HG03565 (cell line): ENCODE measurements at regions not wholly inside any gene's neighbourhood (a gene's known extent, or its start where the extent isn't known, plus 50 kb on each side); places are given as distances from the start of the nearest gene placed in this dataset.
A peak's percentile ranks its signal among the peaks of the same experiment; 100 is the strongest.
"Not testable (repeated sequence)": the region's sequence is repeated elsewhere in the genome, so short reads cannot be mapped to it uniquely, and the experiment has no call there.

Experiments used
- ATAC-seq: cut with Tn5 transposase; IDR thresholded peaks from one replicate; pipeline ENCODE4 v1.9.1; 2021; ENCODE audit warnings: mild to moderate bottlenecking, moderate library complexity; ENCODE audit not compliant: unreplicated experiment

DNA sequence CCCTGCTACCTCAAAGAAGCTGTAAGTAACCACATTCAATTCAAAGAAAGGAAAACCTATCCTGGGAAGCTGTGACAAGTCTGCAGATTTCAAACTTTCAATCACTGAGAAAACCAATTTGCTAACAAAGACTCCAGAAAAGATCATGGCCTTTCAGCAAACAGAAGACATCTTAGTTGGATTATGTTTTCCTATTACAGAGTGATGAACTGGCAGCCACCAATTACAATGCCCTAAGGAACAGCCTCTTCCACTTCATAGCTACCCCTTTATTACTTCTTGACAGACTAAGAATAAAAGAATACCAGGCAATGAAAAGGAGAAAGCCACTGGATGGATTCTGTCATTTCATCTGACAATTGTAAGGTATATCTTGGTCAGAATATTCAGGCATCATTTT, 128.2 kb upstream of the RASEF start:
- no peak for ATAC-seq

DNA sequence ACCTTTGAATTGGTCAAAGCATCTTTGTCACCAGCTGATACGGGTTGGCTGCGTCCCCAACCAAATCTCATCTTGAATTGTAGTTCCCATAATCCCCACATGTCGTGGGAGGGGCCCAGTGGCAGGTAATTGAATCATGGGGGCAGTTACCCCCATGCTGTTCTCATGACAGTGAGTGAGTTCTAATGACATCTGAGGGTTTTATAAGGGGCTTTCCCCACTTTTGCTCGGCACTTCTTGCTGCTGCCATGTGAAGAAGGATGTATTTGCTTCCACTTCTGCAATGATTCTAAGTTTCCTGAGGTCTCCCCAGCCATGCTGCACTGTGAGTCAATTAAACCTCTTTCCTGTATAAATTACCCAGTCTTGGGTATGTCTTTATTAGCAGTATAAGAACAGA, 126.1 kb upstream of the RASEF start:
- ATAC-seq = not testable (repeated sequence)

DNA sequence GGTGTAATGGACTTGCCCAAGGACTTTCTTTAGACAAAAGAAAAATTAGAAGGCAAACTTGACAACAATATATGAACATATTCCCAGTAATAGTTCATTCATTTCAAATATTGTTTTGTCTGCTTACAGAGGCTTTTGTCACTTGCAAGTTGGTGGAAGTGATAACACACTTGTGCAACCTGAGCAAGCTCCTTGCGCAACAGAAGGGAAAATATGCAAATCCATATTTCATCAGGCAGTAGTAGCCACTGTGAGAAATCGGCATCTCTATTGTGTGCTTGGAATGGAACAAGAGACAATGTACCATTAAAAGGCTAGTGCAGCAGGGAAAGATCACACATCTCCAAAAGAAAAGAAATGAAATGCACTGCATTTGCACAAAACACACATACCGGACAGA, 125.3 kb upstream of the RASEF start:
- ATAC-seq = no peak

DNA sequence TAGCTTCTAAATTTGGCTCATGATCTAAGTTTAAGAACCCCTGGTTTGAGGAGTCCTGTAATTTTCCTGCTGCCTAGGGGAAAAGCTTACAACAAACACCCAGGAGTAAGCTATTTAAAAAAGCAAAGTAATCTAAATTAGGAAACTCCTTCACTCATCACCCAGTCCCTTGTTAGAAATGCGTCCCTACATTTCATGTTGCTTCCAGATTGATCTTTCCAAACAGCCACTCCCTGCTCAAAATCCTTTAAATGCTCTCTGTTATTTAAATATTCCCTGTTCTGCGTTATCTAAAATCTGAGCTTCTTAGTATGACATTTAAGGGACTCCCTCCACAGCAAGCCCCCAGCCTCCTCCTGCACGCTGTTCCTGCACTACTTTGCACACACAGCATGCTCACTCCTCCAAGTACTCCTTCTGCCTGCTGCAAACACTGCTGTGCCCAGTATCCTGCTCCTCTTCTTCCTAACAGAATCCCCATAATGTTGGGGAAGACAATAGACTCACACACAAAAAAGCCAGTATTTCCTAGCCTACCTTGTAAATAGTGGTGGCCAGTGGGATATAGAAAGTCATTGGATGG, 123.3 kb upstream of the RASEF start:
- no peak for ATAC-seq

DNA sequence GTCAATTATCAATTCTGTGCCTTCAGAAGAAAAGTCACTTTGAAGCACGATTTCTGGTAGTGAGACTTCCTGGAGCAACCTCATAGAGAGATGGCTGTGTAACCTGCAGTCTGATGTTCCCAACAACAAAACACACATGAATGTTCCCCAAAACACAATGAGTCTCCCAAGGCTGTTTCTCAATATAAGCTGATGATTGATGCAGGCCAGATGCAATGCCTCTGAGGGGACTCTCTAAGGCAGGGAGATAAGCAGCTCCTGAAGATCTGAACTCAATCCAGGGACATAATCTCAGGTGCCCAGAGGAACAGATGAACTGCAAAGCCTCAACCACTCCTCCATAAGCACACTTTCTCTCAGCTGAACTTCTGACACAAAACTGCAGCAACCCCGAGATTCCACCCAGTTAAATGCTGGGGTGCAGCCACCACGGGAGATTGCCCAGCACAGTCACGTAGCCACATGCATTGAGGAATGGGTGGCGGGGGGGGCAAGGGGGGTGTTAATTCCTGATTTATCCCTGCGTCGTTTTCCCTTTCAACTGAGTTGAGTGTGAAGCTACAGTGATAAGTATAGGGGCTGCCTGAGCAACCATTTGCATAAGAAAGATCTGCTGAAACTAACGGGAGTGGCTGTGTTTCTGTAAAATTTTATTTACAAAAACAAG, 122.7 kb upstream of the RASEF start:
- no peak for ATAC-seq

DNA sequence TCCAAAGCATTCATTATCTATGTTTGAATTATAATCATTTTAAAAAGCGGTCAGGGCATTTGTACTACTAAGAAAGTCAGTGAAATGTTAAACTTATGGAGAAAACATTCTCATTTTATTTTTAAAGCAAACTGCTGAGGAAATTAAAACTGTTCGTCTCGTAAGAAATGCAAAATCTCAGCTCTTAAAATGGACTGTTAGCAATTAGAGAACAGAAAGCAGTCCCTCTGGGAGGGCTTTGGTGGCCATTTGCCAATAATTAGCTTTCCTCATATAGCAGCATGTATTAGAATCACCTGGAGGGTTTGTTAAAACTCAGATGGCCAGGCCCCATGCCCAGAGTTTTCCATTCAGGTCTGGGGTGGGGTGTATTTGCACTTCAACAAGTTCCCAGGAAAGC, 120.7 kb upstream of the RASEF start:
- no peak for ATAC-seq

DNA sequence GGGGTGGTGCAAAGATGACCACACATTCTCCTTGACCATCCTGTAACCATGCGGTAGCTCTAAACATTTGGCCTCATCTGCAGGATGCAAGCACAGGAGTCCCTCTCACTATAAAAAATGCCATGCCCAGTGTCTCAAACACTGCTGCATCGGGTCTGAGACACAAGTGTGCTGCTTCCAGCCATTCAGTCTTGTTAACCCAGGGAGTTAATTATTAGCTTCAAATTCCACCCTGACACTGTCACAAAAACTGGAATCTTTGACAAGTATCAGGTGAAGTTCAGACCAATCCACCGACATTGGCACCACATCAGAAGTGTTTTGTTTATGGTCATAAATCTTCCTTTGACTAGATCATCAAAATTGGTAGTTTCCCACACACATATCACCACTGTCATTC, 119.1 kb upstream of the RASEF start:
- no peak for ATAC-seq

DNA sequence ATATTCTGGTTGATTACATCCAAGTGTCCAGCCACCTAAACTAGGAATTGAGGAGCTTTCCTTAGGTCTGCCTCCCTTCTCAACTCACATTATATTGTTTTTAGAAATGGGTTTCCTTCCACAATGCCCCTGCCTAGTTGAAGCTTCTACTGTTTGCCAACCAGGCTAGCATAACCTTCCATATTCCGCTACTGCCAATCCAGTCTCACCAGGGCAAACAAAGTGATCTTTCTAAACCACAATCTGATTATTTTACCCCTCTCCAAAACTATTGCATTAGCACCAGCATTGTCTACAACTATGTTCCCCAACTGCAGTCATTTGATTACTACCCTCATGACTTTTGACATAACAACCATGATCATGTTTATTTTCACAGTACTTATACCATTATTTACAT, 115.8 kb upstream of the RASEF start:
- no peak for ATAC-seq

DNA sequence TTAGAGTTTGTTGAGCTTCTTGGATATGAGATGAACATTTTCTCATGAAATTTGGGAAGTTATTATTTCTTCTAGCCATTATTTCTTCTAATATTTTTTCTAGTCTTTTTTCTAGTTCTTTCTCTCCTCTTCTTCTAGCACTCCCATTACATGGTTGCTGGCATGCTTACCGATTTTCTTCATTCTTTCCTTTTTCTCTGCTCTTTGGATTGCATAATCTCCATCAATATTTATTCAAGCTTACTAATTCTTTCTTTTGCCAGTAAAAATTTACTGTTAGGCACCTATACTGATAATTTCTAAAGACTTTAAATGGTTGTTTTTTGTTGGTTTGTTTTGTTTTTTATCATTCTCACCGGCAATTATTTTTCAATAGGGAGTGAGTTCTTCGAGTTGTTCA, 114.8 kb upstream of the RASEF start:
- no peak for ATAC-seq

DNA sequence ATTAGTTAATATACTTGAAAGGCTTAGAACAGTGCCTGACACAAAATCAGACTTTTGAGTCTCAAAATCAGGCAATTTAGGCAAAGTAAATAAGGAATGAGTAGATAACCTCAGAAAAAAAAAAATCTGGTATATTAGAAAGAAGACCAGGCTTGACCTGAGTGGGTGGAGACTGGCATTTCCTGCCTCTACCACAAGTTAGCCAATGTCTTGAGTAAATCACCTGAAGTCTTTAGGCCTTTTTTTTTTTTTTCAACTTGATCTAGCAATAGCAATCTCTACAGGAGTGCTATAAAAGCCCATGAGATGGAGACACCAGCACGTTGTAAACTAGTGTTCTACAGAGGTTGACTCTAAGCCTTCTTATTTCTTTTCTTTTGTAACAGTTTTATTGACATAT, 104.2 kb upstream of the RASEF start:
- ATAC-seq = no peak

DNA sequence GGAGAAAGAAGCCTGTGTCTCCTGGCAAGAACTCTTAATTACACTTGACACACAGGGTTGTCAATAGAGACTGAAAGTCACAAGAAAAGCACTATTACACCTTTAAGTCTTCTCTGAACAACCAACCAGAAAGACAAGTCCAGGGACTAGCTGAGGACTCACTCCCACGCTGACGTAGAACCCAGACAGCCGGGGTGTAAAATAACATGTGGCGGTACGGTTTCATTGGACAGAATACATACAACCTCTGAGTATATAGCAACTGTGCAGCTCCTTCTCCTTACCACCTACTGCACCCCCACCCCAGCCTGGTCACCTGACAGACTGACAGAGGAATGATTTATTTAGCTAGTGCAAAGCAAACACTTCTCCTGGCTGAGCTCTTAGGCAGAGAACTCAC, 103.4 kb upstream of the RASEF start:
- ATAC-seq = no peak

DNA sequence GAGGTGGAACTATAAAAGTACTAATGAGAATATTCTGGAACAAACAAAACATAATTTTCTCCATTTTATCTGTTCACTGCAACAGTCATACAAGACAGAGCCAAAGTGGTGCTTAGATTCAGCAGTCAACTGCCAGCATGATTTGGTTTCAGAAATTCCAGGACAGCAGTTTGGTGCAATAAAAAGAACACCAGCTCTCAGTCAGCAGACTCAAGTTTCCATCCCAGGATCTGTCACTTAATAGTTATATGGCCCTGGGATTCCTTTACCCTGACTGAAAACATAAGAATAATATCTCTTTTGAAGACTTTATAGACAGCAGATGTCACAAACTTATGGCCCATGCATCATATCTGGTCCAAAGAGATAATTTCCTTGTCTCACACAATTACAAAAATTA, 92.8 kb upstream of the RASEF start:
- ATAC-seq = no peak

DNA sequence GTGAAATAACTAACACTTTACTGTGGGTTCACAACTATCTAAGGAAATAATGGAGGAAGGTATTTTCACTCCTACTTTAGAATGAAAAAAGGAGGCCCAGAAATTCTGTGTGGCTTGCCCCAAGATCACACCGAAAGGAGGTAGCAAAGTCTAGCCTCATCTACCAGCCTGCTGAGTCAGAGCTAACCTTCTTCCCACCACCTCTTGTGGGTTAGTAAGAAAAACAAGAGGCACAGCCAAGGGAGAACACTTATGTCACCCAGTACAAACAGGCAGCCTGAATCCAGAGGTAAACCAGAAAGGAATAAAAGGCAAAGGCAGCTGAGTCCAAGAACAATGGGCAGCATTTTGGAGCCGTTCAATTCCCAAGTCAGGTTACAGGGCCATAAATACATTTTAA, 91.9 kb upstream of the RASEF start:
- no peak for ATAC-seq

DNA sequence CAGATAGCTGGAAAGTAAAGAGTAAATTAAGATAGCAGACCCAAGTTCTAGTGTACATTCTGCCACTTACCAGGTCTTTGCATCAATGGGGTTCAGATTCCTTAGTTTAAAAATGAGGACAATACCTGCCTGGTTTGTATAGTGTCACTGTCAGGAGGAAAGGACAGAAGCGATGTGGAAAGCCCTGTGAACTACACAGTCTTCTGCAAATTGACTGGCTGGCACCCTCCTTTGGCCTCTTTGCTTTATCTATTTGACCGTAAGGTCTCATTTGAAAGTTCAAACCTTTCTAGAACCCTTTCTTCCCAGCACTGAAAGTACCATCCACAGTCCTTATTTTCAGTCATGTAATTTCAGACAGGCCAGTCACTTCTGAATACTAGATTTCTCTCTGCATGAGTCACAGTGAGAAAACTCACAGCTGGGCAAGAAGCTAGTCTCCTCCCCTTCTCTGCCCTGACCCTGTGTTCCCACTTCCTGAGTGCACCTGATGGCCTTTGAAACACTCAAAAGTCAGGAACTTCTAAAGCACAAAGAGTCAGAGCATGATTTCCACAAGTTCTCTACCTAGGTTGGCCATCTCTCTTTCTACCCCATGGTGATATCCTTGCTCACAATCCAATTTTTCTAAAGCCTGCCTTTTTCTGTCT, 91.3 kb upstream of the RASEF start:
- ATAC-seq = peak; percentile 97

DNA sequence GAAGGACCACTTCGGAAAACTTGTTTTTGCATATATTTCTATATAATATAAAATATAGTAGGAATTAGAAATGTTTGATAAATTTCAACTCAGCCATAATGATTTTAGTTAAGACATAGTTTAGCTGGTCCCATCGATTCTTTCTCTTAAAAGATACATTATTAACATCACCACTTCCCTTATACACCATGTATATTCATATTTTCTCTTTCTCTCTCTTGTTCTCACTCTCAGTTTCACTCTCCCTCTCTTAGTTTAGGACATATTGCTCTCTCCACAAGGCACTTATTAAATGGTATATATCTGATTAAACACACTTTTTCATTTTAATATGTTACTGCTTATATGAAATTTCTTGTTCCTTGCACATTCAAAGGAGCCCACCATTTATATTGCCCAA, 90.1 kb upstream of the RASEF start:
- peak; percentile 34 for ATAC-seq

DNA sequence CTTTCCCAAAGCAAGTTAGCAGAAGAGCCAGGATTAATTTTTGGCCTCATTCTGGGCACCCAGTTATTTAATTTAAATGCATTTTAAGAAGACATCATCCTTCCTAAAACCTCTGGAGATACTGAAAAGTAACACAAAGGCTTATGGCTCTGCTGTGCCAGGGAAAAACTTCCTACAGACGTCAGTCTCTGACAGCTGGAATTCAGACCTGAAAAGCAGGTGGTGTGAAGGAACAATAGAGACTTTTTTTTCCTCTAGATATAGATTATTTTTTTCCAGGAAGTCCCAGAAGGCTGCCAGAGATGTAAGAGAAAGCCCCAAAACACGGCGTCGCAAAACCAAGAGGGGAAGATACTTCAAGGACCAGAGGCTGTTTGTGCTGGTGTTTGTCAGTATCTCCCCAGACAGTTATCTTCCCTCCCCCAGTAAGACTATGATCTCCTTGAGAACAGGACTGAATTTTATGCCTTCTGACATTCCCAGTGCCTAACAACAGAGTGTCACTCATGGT, 88.7 kb upstream of the RASEF start:
- ATAC-seq = no peak

DNA sequence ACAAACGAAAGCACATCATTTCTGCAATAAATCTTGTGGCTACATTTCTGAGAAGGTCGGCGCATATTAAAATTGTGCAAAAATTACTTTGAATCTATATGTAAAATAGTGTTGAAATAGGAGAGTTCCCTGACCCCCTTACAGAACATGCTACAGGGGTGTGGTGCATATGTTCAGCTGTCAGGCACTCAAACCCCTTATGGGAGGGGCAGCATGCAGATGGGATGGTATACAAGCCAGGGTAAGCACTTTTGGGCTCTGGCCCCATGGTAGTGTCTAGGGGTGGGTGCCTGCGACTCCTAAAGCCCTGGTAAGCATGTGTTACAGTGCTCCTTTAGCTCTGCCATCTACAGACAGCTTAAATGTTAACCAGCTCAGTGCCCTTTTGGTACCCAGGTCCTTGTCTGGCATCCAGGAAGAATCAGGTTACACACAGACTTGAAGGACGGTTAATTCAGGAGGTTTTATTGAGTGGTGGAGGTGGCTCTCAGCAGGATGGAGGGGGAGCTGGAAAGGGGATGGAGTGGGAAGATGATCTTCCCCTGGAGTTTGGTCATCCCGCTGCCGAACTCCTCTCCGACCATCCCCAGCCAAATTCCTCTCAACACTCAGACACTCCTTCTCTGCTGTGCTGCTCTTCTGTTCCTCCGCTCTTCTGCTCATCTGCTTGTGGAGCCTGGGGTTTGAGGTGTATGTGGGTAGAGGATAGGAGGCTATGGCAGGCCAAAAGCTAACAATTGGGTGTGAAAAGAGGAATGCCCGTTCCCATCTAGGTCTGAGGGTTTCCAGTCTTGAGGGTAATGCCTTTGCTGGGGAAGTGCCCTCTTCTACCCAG, 84.6 kb upstream of the RASEF start:
- no peak for ATAC-seq

DNA sequence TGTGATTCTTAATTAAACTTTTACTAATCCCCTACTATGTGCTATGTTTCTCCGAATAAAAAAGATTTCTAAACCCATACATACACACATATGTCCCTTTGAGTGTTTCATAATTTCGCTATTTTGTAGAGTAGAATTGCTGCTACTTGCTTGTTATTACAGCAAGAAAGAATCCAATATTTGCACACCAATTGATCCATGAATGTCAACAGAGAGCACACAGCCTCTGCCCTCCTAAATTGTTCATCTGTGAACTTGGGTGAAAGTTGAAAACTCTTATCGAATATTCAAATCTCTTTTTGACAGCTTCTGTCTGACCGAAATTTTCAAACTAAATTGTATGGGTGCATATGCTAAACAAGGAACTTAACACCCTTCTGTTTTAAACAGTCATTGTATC, 83.4 kb upstream of the RASEF start:
- no peak for ATAC-seq

DNA sequence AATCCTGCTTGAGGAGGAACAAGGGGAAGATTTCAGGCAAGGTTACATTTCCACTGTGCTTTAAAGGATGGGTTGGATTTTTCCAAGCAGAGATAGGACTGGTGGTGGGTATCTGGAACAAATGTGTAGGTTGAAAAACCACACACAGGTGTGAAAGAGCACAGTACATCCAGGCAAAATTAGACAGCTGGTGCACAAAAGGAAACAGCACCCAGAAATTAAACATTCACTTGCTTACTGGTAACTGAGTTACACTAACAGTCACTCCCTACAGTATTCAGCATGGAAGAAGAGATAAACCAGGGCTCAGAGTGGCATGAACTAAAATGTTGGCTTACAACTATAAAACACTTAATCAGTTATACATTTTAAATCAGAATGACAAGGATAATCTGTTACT, 81.5 kb upstream of the RASEF start:
- ATAC-seq = no peak

DNA sequence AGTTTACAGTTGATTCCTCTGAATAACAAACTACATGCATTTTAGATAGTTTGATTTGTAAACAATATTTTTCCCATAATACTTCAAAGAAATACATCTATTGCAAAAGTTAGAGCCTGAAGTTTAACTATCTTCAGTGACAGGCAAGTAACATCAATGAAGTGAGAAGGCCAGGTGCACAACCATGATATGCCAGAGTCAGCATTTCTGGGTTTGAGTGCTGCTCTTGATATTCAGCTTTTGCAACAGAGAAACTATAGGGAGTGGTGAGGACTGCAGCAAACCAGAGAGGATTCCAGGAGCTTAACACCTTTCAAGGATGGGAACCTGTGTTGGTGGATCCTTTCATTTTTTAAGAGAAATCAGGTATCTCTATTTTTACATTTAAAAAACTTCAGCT, 79.4 kb upstream of the RASEF start:
- no peak for ATAC-seq

DNA sequence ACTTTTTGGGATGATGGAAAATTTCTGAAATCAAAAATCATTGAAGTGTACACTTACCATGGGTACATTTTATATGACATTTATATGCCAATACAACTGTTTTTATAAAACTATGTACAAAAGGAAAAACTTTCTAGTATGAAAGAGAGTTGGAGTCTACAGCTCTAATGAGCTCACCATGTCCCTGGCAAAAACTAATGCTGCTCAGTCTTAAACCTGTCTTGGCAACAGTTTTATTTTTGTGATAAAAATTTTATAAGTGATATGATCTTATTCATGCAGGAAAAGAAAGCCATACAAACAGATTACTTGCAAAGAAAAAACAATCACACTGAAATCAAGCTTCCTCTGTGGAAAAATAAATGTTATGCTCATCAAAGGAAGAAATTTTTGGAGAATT, 78.9 kb upstream of the RASEF start:
- ATAC-seq = no peak

DNA sequence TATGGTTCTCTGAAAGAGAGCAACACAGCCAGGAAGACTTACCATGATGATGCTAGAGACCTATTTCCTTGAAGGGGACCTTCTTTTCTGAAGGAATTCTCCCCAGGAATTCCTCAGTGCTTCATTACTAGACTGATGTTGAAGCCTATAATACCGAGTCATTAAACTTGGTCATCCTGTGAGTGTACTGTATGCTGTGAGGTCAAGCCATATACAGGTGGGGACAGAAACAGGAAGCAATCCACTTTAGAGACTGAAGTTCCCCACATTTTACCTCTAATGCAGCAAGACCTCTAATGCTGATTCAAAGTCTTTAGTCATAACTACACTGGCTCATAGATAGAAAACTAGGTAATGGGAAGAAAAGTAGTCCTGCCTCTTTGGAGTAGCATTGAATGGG, 77.1 kb upstream of the RASEF start:
- no peak for ATAC-seq
